Progenitor cell of endocrine pancreas (in vitro differentiated cells): ENCODE measurements at regions not wholly inside any gene's neighbourhood (a gene's known extent, or its start where the extent isn't known, plus 50 kb on each side); places are given as distances from the start of the nearest gene placed in this dataset.

ENCODE experiments used
- DNase-seq: peaks from one replicate; pipeline ENCODE4 v3.0.0; 2021; ENCODE audit warnings: low spot score; ENCODE audit not compliant: unreplicated experiment
- H3K27ac Mint-ChIP-seq: 2 replicates; pipeline ENCODE4 v1.8.0; 2021; ENCODE audit warnings: mild to moderate bottlenecking, moderate library complexity, mixed read lengths
- H3K27me3 Mint-ChIP-seq: 2 replicates; pipeline ENCODE4 v1.8.0; 2021; ENCODE audit warnings: mixed read lengths
- H3K36me3 Mint-ChIP-seq: 2 replicates; pipeline ENCODE4 v1.8.0; 2022; ENCODE audit warnings: mixed read lengths; ENCODE audit not compliant: insufficient read depth
- H3K4me1 Mint-ChIP-seq: 2 replicates; pipeline ENCODE4 v1.8.0; 2021; ENCODE audit warnings: low read depth, mixed read lengths
- H3K4me3 Mint-ChIP-seq: 2 replicates; pipeline ENCODE4 v1.8.0; 2021; ENCODE audit warnings: low read depth, mild to moderate bottlenecking, moderate library complexity, mixed read lengths
- H3K9me3 Mint-ChIP-seq: 2 replicates; pipeline ENCODE4 v1.8.0; 2021; ENCODE audit warnings: low read depth, mixed read lengths
- CTCF ChIP-seq: fragments of 200-600 bp; sonication (generic); IDR thresholded peaks from one replicate; pipeline ENCODE4 v1.5.0; 2021; ENCODE audit warnings: antibody characterized with exemption, mild to moderate bottlenecking; ENCODE audit not compliant: unreplicated experiment

GRCh38 chrX:110427076-110427475, 68.4 kb downstream of the RTL9 start:
- no peak for TF ChIP-seq CTCF
- H3K36me3 Mint-ChIP-seq = no peaks in the 10 kb centered on the region
- no peak overlapping the region for H3K4me3 Mint-ChIP-seq
- DNase-seq = no peak
- peaks cover 18% of the 10 kb centered on the region for H3K4me1 Mint-ChIP-seq
- H3K27me3 Mint-ChIP-seq = peaks cover 7% of the 10 kb centered on the region
- no peaks in the 10 kb centered on the region for H3K9me3 Mint-ChIP-seq
- H3K27ac Mint-ChIP-seq = no peak overlapping the region

- peaks cover 18% of the 10 kb centered on the region for H3K4me1 Mint-ChIP-seq
- no peak overlapping the region for H3K4me3 Mint-ChIP-seq
- no peak for DNase-seq
- H3K27me3 Mint-ChIP-seq = peaks cover 9% of the 10 kb centered on the region
- TF ChIP-seq CTCF = no peak
- peak overlapping the region; percentile 34 for H3K27ac Mint-ChIP-seq
- H3K36me3 Mint-ChIP-seq = no peaks in the 10 kb centered on the region
- no peaks in the 10 kb centered on the region for H3K9me3 Mint-ChIP-seq
These were observed 69.5 kb downstream of the RTL9 start for GRCh38 chrX:110428144-110428543.

GRCh38 chrX:110430293-110431076, 71.8 kb downstream of the RTL9 start:
- Mint-ChIP-seq H3K27ac (peak overlapping the region; percentile 34), H3K9me3 (no peaks in the 10 kb centered on the region), H3K4me3 (no peak overlapping the region), H3K27me3 (peaks cover 9% of the 10 kb centered on the region), H3K36me3 (no peaks in the 10 kb centered on the region), H3K4me1 (peaks cover 23% of the 10 kb centered on the region)
- DNase-seq = no peak
- no peak for TF ChIP-seq CTCF

- H3K27ac Mint-ChIP-seq = no peak overlapping the region
- H3K27me3 Mint-ChIP-seq = peaks cover 12% of the 10 kb centered on the region
- peaks cover 19% of the 10 kb centered on the region for H3K4me1 Mint-ChIP-seq
These were observed 73.7 kb downstream of the RTL9 start for GRCh38 chrX:110432091-110432905.

More at GRCh38 chrX:110432091-110432905, 73.7 kb downstream of the RTL9 start:
- DNase-seq = no peak
- Mint-ChIP-seq H3K4me3 (no peak overlapping the region), H3K36me3 (no peaks in the 10 kb centered on the region), H3K9me3 (no peaks in the 10 kb centered on the region)
- no peak for TF ChIP-seq CTCF
